Epithelial cell of proximal tubule (primary cell): ENCODE measurements at regions not wholly inside any gene's neighbourhood (a gene's known extent, or its start where the extent isn't known, plus 50 kb on each side); places are given as distances from the start of the nearest gene placed in this dataset.
A peak's percentile ranks its signal among the peaks of the same experiment; 100 is the strongest.

Experiments used
- DNase-seq: peaks from one replicate; pipeline ENCODE4 v3.0.0-alpha.2; 2011; ENCODE audit warnings: low read depth
- H3K4me3 ChIP-seq: 2 replicates; pipeline ENCODE4 v1.5.1; 2011; ENCODE audit warnings: low read depth, mild to moderate bottlenecking, low read length
- CTCF ChIP-seq: conservative IDR thresholded peaks from 2 replicates; pipeline ENCODE4 v1.5.1; 2012; ENCODE audit warnings: low read depth, mild to moderate bottlenecking, low read length

- TF ChIP-seq CTCF: no peak
- no peak overlapping the region for H3K4me3 ChIP-seq
- DNase-seq: no peak
Observed at GRCh38 chr13:33917190-33917589, 99.2 kb downstream of the RFC3 start.

DNA sequence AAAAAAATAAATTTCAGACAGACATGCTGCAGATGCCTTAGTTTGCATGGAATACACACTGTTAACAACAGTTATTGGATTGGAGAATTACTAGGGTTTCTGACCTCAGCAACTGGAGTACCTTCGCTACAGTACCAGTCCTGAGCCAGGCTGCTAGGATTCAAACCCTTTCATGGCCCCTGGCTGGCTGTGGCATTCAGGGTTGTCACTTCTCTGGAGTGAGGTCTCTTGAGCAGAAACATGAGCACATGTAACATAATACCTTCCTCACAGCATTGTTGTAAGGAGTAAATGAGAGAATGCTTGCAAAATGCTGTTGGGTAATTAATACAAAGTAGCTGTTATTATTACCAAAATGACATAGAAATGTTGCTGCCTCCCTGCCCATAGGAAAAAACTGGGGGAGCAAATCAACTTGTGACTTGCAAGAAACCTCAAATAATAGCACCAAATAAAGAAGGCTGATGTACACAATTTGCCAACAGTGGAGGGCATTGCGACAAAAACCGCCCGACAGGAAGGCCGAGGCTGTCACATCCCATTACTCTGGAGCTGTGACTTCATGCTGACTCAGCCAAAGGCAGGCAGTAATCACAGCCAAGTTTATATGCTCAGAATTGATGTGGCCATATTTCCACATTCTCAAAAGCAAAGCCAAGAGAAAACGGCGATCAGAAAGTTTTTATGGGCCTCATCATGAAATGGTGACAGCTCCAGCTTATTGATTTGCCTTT lies 100.4 kb downstream of the RFC3 start:
- no peak for TF ChIP-seq CTCF
- H3K4me3 ChIP-seq: no peak overlapping the region
- peak; percentile 13 for DNase-seq

DNA sequence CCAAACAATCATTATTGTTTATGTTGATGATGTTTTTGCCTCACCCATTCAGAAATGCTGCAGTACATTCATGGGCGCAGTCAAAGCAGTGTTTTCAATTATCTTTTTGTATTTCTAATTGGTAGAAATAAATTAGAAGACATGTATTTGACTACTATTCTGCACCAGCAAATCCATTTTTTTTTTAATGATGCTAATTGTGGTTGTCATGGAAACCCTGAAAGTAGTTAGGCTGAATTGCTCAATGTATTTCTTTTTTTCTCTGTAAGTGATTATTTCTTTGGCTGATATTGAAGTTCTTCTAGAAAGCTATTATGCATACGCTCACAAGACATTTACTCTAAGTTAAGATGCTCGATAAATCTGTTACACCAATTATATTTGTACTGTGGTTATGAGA lies 101.2 kb downstream of the RFC3 start:
- TF ChIP-seq CTCF: no peak
- H3K4me3 ChIP-seq: no peak overlapping the region
- no peak for DNase-seq

DNA sequence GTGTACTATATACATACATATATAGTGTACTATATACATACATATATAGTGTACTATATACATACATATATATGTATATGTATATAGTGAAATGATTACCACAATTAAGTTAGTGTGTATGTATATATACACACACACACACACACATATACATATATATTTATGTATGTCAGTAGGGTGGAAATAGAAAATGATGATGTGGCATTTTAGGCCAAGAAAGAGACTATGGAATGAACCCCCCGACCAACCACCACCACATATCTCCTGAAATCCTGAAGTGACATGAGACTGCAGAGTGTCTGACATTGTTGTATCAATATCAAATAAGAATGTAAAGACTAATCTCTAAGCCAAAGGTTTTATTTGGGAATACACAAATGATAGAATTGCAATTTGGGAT lies 107.6 kb downstream of the RFC3 start:
- DNase-seq: no peak
- TF ChIP-seq CTCF: no peak
- no peak overlapping the region for H3K4me3 ChIP-seq

DNA sequence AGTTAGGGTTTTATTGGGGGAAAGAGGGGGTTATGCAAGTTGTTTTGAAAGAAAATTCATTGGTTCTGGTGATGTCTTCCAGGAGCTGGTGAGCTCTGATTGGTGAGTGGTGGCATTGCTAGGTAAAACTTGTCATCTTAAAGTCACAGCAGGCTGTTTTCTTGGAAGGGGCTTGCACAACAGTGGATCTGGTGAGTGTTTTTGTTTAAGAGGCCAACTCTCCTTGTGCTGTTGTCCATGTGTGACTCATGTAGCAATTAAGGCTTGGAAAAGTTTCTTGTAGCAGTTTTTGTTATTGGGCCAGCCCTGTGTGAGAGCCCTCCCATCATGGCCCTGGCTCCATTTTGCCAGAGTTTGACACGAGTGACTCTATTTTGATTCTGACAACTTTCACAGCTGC lies 109.4 kb downstream of the RFC3 start:
- no peak for TF ChIP-seq CTCF
- DNase-seq: peak; percentile 33
- no peak overlapping the region for H3K4me3 ChIP-seq

DNA sequence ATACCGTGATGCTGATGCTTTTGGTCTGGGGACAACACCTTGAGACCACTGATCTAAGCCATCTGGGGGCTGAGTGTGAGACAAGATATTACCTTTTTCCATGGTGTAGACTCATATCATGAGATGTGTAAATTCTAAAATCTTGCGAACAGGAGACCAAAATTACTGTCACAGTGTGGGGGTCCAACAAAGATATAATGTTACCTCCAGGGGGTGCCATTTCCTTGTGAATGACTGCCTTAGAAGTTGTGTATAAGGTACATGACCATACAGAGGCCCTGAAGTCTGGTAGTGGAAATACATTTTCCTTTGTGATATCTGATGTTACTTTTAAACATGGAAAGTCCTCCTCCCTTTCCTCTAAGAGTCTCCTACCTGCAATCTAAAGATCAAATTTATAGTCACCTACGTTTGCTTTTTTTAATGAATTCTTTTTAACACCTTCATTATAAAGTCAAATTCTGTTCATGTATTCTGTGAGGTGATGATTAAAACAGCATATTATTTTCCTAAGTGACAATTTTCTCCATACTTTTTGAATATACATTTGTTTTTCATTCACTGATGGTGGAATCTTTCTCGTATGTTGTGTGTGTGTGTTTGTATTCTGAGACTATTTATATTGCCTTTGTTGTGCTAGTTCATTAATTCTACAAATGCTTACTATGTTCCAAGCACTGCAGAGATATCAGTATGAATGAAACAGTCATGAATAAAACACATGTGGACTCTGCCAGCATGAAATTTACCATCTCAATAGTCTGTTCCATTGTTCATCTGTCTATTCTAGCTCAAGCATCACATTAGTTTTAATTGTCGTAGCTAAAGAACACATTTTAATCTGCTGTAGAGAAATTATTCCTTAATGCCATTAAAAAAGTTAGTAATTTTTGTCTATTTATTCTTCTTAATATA lies 113.7 kb downstream of the RFC3 start:
- no peak overlapping the region for H3K4me3 ChIP-seq
- no peak for DNase-seq
- peak; percentile 65 for TF ChIP-seq CTCF
